GM19468 (cell line): ENCODE measurements at regions not wholly inside any gene's neighbourhood (a gene's known extent, or its start where the extent isn't known, plus 50 kb on each side); places are given as distances from the start of the nearest gene placed in this dataset.
A peak's percentile ranks its signal among the peaks of the same experiment; 100 is the strongest.

Source experiments
- ATAC-seq: cut with Tn5 transposase; IDR thresholded peaks from one replicate; pipeline ENCODE4 v1.9.1; 2021; ENCODE audit warnings: mild to moderate bottlenecking, moderate library complexity, moderate number of reproducible peaks; ENCODE audit not compliant: unreplicated experiment; ENCODE audit errors: extremely low read depth

DNA sequence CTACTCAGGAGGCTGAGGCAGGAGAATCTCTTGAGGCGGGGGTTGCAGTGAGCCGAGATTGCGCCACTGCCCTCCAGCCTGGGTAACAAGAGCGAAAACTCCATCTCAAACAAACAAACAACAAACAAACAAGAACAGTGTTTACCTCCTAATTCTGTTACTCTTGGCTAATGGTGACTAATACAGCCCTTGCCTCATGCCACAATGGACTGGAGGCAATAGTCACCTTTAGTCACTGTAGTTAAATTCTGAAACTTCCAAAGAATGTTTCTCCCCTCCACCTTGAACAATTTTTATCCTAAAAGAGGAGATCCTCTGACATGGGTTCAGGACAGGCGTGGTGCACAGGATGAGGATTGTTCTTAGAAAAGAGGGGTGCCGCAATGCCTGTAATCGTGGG is 241.2 kb upstream of the CTSO start:
- no peak for ATAC-seq

DNA sequence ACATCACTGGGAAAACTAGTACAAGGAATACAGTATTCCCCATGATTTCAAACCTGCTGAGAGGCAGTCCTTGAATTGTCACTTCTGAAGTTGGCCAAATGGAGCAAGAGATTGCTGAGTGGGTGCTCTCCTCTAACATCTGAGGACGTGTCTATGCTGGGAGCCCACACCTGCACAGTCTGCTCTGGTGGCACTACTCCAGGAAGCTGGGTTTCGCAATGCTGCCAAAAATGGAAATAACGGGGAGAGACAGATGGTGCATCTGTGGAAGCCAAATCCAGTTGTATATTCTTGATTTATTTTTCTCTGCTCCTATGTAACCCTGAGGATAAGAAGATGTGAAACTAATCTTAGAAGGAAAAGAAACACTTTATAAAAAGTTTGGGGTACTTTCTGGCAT is 240.1 kb upstream of the CTSO start:
- no peak for ATAC-seq

GRCh38 chr4:156193106-156193505 is 239.4 kb upstream of the CTSO start:
- ATAC-seq, result no peak

DNA sequence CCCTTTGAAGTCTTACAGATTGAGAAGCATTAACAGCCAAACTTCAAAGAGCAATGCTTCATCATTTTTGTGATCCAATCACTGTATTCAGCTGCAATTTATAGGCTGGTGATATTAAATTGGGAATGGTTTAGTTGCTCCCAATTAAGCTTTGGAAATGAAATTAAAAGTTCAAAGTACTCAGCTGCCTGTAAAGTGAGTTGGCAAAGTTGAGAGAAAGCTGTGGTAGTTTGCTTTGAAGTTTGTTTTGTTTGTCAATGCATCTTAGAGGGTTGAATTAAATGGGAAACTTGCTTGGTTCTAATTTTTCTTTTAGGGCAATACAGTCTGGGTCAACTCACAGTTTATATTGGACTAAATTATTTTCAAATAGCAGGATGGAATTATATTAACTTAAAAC is 238.4 kb upstream of the CTSO start:
- ATAC-seq, result no peak

DNA sequence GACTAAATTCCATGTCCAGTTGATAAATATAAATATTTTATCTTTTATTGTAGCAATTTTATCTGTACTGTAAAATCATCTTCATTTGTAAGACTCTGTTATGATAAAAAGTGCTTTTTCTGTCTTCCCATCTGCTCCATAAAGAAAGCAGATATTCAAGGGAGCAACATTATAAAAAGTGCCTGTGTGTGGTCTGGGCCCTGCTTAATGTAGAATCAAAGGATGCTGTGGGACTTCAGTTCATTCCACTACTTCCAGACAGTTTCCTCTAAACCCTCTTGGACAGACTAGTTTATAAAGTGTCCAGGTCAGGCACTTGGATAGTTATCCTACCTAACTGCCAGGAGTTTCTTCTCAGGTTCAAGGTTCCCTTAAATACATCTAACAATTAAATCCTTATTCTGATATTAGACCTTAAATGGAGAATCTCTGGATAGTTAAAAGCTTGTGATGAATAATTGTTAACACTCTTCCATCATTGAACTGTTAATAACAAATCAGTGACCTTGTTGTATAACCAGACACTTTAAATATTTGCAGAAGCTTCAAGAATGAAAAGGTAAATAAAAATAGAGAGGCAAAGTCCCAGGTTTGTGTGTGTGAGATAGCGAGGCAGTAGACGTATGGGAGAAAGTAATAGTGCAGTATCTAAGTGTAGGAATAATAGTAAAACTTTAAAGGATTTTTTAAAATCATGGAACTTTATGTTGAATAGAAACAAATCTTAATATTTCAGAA is 237.5 kb upstream of the CTSO start:
- ATAC-seq, result no peak

DNA sequence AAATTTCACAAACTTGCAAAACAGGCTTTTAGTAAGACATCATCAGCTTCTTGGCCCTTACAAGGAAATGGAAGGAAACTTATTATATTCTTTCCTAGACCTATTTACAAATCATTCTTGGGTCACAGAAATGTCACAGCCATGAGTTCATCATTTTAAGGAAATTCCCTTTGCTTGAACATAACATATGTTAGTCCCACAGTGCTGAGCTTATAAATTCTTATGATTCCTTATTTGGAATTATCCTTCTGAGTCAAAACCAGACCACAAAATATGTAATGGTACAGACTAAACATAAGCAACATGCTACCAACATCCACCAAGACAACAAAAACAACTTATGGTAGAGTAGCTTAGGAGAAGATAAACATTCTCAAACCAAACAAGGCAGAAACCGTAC is 236.9 kb upstream of the CTSO start:
- no peak for ATAC-seq

GRCh38 chr4:156188596-156188995 is 234.9 kb upstream of the CTSO start:
- no peak for ATAC-seq

DNA sequence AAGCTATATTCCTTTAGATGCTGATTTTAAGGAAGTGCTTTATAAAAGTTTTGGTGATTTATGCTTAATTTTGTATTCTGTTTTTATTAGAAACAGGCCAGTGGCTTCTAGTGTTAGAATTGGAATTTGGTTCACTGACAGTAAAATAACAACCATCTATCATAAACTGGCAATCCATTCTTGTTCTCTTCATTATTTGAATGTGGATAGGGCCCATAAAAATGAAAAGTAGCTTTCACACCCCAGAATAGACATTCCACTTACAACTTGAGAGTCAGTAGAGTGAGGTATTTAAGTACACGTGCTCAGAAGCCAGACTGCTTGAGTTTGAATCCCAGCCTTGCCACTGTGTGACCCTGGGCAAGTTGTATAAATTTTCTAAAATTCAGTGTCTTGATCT is 232.4 kb upstream of the CTSO start:
- no peak for ATAC-seq

DNA sequence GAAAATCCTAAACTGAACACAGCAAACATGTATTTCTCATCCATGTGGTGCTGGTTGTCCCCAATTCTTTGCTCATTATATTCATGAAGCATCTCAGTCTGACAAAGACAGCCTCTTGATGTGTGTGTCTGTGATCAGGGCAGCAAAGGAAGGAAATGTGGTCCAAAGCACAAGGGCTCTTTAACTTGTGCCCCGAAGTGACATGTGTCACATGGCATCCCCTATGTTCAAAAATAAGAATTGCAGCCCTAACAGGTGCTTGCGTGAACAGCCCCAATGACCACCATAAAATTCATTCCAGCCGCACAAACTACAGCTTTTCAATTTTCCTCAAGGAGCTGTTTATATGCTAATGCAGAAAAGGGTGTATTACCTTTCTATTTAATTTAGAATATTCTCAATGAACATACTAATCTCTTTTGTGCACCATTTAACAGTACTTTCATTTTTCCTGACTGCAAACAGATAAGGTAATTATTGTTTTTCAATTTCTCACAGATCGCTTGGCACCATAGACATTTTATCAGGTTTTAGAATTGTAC is 231.9 kb upstream of the CTSO start:
- no peak for ATAC-seq

GRCh38 chr4:156182269-156182668 is 228.6 kb upstream of the CTSO start:
- ATAC-seq, result no peak

GRCh38 chr4:156177941-156178340 is 224.3 kb upstream of the CTSO start:
- no peak for ATAC-seq

DNA sequence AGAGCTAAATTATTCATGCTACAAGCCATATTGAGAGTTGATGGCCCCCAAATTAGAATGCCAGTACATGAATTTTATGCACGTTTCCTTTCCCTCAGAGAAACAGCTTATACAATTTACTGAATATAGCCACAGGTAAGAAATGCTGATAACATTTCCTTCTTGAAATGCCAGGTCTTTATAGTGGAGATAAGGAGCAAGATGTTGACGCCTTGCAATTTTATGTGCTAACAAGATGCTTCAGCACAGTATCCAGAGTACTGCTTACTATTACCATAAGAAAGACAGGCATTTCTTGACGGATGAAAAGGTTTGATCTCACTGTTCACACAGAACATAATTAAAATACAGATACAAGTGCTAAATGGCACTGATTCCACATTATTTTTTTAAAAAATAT is 223.2 kb upstream of the CTSO start:
- no peak for ATAC-seq

GRCh38 chr4:156173937-156174336 is 220.3 kb upstream of the CTSO start:
- ATAC-seq, result no peak

DNA sequence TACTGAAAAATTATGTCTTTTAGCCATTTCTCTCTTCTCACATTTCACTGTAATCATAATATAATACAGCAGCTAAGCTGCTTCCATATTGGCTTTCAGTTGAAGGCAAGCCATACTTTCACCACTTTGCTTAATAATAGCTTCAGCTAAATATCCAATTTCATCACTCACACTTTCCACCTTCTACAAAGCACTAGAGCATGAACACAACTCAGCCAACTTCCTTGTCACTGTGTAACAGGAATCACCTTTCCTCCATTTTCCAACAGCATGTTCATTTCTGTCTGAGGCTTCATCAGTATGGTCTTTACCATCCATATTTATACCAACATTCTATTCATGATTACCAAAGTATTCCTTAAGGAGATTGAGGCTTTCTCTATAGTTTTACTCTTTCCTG is 219.8 kb upstream of the CTSO start:
- ATAC-seq, result no peak

GRCh38 chr4:156169861-156170260 is 216.2 kb upstream of the CTSO start:
- ATAC-seq, result no peak

GRCh38 chr4:156169011-156169410 is 215.3 kb upstream of the CTSO start:
- no peak for ATAC-seq

DNA sequence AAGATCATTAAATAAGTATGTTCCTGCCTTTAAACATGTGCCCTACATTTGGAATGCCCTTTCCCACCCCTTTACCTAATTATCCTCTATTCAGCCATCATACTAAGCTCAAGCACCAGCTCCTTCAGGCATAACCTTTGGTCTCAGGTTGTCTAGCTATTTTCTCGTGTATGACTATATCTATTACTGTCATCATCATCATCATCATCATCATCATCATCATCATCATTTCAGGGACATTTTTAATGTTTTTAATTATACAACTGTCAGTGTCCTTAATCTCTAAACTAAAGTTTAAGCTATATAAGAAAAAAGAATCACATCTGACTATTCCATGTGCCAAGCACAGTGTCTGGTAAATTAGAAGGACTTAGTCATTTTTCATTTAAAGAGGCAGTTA is 214.6 kb upstream of the CTSO start:
- ATAC-seq, result no peak

GRCh38 chr4:156158747-156159146 is 205.1 kb upstream of the CTSO start:
- ATAC-seq, result peak; percentile 46

DNA sequence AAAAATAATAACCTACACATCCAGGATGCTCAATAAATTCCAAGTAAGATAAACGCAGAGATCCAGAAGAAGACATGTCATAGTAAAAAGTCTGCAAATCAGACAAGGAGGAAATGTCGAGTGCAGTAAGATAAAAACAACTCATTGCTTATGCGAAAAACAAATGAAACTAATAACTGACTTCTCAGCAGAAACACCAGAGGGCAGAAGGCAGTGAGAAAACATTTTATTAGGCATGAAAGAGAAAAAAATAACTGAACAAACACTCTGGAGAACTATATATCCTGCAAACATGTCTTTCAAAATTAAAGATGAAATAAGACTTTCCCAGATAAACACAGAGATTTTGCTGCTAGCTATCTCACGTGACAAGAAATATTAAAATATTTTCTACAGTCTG is 201.3 kb upstream of the CTSO start:
- ATAC-seq, result no peak

DNA sequence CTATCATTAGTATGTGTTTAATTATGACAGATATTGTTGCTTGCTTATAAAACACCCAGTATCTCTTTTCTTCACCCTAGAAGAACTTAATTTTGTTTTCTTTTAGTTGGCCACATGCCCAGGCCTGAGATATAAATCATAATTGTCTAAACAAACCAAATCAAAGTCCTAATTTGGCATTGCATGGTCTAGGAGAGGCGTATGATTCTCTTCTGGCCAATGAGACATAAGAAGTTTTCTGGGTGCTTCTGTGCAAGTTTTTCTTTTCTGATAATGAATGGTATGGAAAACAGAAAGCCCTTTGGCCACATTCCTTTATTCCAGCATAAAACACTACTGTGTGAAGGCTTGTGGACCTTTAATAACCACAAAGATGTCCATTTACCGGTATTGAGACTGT is 192.9 kb upstream of the CTSO start:
- no peak for ATAC-seq

- no peak for ATAC-seq
Measured at GRCh38 chr4:156144961-156145360, 191.3 kb upstream of the CTSO start.

- ATAC-seq, result no peak
Measured at GRCh38 chr4:156138781-156139280, 185.2 kb upstream of the CTSO start.
